Uterus (tissue), 3 donors: ENCODE measurements at regions not wholly inside any gene's neighbourhood (a gene's known extent, or its start where the extent isn't known, plus 50 kb on each side); places are given as distances from the start of the nearest gene placed in this dataset.

ENCODE experiments used
- DNase-seq, 2 donors: peaks; one replicate each; pipeline ENCODE4 v3.0.0-alpha.2; 2019 to 2020
- H3K27ac ChIP-seq, 2 donors: fragments of 200-600 bp; sonication (generic); 1 replicate in 1 of 2; 2 replicates in 1 of 2; pipeline ENCODE4 v1.5.1; 2016 to 2018
- H3K27me3 ChIP-seq, 2 donors: fragments of 200-600 bp; sonication (generic); one replicate each; pipeline ENCODE4 v1.5.1; 2018 to 2019; ENCODE audit warnings: control low read depth in 1 of 2
- H3K36me3 ChIP-seq, 2 donors: fragments of 200-600 bp; sonication (generic); one replicate each; pipeline ENCODE4 v1.5.1; 2019; ENCODE audit warnings: control low read depth in 1 of 2
- H3K4me1 ChIP-seq, 2 donors: fragments of 200-600 bp; sonication (generic); one replicate each; pipeline ENCODE4 v1.5.1; 2018 to 2019; ENCODE audit warnings: control low read depth in 1 of 2
- H3K4me3 ChIP-seq, 2 donors: fragments of 200-600 bp; sonication (generic); 1 replicate in 1 of 2; 2 replicates in 1 of 2; pipeline ENCODE4 v1.5.1; 2018 to 2019; ENCODE audit warnings: mild to moderate bottlenecking in 1 of 2
- H3K9me3 ChIP-seq, 2 donors: fragments of 200-600 bp; sonication (generic); one replicate each; pipeline ENCODE4 v1.5.1; 2019; ENCODE audit warnings: control low read depth in 1 of 2
- POLR2A ChIP-seq, 2 donors: fragments of 450-650 bp; IDR thresholded peaks; one replicate each; pipeline ENCODE4 v1.6.1; 2016; ENCODE audit warnings: antibody characterized with exemption in 2 of 2, mild to moderate bottlenecking in 1 of 2, moderate library complexity in 1 of 2
- intact Hi-C: fragments of 100-400 bp; cut with DNase I; formaldehyde crosslinking; loops from one replicate; pipeline ENCODE4 v1.15.1; 2023; ENCODE audit warnings: low total_unique reads
- TF ChIP-seq, protein P1 (sequence below), 4 experiments: fragments of 200-600 bp in 2 of 4; fragments of 450-650 bp in 2 of 4; sonication (generic) in 2 of 4; IDR thresholded peaks; one replicate each; pipeline ENCODE4 v1.5.1; 2016 to 2019; ENCODE audit warnings: antibody characterized with exemption in 4 of 4, mild to moderate bottlenecking in 2 of 4, moderate library complexity in 1 of 4
- donor health status: DM: yes; HTN: yes; CAD: no.

DNA sequence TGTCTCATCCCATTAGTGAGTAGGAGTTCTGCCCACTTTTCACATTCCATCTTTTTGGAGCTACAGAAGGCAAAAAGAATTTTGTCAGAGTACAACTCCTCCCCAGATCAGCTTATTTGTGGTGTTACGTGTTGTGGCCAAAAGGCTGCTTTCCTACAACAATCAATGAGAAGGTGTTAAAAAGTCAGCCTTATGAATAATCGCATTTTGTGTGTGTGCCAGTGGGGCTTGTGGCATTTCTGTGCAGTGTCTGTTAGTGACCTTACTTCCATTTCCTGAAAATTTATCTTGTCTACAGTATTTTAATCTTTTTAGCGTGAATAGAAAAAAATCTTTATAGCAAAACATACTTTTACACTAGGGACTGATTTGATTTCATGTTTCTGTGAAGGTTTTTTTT is 458.3 kb upstream of the LCORL start:
- intact Hi-C loops = no loop called here
- Histone ChIP-seq H3K36me3 (no peaks in the 10 kb centered on the region), H3K27me3 (no peaks in the 10 kb centered on the region), H3K4me3 (no peak overlapping the region), H3K27ac (no peak overlapping the region), H3K4me1 (no peaks in the 10 kb centered on the region), H3K9me3 (no peaks in the 10 kb centered on the region)
- DNase-seq = no peak
- TF ChIP-seq, protein P1, sequence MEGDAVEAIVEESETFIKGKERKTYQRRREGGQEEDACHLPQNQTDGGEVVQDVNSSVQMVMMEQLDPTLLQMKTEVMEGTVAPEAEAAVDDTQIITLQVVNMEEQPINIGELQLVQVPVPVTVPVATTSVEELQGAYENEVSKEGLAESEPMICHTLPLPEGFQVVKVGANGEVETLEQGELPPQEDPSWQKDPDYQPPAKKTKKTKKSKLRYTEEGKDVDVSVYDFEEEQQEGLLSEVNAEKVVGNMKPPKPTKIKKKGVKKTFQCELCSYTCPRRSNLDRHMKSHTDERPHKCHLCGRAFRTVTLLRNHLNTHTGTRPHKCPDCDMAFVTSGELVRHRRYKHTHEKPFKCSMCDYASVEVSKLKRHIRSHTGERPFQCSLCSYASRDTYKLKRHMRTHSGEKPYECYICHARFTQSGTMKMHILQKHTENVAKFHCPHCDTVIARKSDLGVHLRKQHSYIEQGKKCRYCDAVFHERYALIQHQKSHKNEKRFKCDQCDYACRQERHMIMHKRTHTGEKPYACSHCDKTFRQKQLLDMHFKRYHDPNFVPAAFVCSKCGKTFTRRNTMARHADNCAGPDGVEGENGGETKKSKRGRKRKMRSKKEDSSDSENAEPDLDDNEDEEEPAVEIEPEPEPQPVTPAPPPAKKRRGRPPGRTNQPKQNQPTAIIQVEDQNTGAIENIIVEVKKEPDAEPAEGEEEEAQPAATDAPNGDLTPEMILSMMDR (IDR thresholded peaks at IDR 0.05) = no peak

DNA sequence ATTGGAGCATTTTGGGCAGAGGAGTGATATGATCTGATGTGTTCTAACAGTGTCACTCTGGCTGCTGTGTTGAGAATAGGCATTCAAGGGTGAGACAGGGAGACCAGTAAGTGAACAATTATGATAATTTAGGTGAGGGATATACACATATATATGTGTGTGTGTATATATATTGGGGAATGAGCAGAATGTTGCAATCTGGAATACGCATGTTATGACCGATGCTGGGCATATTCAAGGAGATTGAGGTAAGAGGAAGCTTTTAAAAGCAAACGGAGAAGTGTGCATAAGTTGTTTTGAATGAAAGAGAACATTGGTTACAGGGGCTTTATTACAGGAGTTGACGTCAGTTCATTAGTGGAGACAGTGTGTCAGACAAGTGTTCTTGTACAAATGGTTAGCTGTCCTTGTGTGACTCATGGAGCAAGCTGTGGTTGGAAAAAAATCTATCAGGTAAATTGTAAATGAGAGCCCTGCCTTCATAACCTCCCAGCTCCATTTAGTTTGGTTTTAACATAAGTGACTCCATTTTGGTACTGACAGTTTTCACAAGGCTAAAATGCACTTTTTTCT is 442.5 kb upstream of the LCORL start:
- no peaks in the 10 kb centered on the region for H3K36me3 ChIP-seq
- no peak for DNase-seq
- no peaks in the 10 kb centered on the region for H3K27me3 ChIP-seq
- H3K9me3 ChIP-seq = no peaks in the 10 kb centered on the region
- no peak overlapping the region for H3K27ac ChIP-seq
- no peak overlapping the region for H3K4me3 ChIP-seq
- TF ChIP-seq POLR2A (IDR thresholded peaks at IDR 0.05) = no peak
- TF ChIP-seq, protein P1 (IDR thresholded peaks at IDR 0.05) = no peak
- intact Hi-C loops = no loop called here
- H3K4me1 ChIP-seq = no peaks in the 10 kb centered on the region

DNA sequence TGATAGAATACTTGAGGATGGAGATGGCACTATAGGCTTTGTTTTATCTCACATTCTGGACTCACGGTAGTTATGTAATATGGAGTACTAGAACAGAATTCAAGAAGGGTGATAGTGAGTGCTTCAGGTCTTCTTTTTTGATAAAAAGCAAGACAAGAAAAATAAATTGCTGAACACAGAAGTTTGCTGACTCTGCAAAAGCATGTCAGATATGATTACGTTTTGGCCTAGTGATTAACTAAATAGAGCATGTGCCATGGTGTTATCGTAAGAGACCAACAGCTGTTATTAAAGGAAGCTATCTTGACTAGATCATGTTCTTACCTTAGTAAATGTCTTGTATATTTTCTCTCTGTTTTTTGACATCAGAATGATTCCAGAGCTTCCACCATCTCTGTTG is 436.9 kb upstream of the LCORL start:
- intact Hi-C loops = no loop called here
- H3K36me3 ChIP-seq = no peaks in the 10 kb centered on the region
- H3K9me3 ChIP-seq = no peaks in the 10 kb centered on the region
- no peak overlapping the region for H3K4me3 ChIP-seq
- H3K27ac ChIP-seq = no peak overlapping the region
- H3K4me1 ChIP-seq = no peaks in the 10 kb centered on the region
- DNase-seq = no peak
- no peak for TF ChIP-seq POLR2A (IDR thresholded peaks at IDR 0.05)
- TF ChIP-seq, protein P1 (IDR thresholded peaks at IDR 0.05) = no peak
- no peaks in the 10 kb centered on the region for H3K27me3 ChIP-seq

DNA sequence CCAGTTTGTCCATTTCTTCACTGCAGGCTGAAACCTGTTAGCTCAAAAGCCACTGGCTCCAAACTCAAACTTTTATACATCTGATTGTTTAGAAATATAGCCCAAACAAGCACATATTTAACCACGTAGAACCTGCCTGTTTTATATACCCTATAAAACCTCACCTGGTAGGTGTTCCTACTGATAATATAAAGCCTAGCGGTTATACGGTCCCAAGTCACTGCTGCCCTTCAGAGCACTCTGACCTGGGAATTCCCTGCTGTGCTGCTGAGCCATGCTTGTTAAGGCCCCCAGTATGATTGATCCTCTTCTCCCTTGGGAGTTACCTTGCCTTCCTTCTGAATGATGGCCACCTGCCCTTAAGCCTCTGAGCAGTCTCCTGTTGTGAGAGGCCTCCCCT is 432.8 kb upstream of the LCORL start:
- no peak overlapping the region for H3K4me3 ChIP-seq
- H3K4me1 ChIP-seq = no peaks in the 10 kb centered on the region
- no peaks in the 10 kb centered on the region for H3K27me3 ChIP-seq
- H3K27ac ChIP-seq = no peak overlapping the region
- H3K36me3 ChIP-seq = no peaks in the 10 kb centered on the region
- no peaks in the 10 kb centered on the region for H3K9me3 ChIP-seq
- no peak for DNase-seq
- TF ChIP-seq POLR2A (IDR thresholded peaks at IDR 0.05) = no peak
- TF ChIP-seq, protein P1 (IDR thresholded peaks at IDR 0.05) = no peak
- intact Hi-C loops = no loop called here

DNA sequence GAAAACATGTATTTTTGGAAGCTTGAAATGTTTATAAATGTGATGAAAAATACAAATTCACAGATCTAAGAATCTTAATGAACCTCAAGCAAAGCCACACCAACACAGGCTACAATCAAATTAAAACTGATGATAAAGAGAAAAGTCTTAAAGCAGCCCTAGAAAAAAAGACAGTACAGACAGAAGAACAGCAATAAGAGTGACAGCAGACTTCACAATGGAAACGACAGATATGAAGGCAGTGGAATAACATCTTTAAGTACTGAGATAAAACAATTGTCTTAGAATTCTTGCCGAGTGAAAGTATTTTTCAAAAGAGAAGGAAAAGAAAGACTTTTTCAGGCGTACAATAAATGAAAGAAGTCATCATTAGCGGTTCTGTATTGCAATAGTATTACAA is 423.6 kb upstream of the LCORL start:
- intact Hi-C loops = no loop called here
- no peak for TF ChIP-seq POLR2A (IDR thresholded peaks at IDR 0.05)
- TF ChIP-seq, protein P1 (IDR thresholded peaks at IDR 0.05) = no peak
- DNase-seq = no peak

More for the DNA sequence above, 423.6 kb upstream of the LCORL start:
- Histone ChIP-seq H3K9me3 (no peaks in the 10 kb centered on the region), H3K4me3 (no peak overlapping the region), H3K36me3 (no peaks in the 10 kb centered on the region), H3K4me1 (no peaks in the 10 kb centered on the region), H3K27me3 (no peaks in the 10 kb centered on the region), H3K27ac (no peak overlapping the region)
